ENCODE measurements at regions not wholly inside any gene's neighbourhood (a gene's known extent, or its start where the extent isn't known, plus 50 kb on each side); places are given as distances from the start of the nearest gene placed in this dataset.

DNA sequence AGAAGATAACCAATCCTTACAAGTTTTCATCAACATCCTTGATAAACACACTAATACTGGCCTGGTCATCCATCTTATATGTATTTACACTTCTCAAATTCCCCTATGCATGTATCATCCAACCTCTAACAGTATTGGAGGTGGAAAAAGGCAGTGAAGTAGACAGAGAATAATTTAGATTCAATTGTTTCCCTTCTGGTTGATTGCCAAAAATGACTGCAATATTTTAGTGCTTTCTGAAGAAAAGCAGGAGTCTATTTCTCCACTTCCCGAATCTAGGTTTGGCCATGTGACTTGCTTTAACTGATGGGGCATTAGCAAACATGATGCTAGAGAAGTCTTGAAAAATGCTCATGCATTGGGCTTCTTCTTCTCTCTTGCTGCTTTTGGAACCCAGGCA is 78.3 kb upstream of the METAP2 start:
- TF ChIP-seq, protein P1, sequence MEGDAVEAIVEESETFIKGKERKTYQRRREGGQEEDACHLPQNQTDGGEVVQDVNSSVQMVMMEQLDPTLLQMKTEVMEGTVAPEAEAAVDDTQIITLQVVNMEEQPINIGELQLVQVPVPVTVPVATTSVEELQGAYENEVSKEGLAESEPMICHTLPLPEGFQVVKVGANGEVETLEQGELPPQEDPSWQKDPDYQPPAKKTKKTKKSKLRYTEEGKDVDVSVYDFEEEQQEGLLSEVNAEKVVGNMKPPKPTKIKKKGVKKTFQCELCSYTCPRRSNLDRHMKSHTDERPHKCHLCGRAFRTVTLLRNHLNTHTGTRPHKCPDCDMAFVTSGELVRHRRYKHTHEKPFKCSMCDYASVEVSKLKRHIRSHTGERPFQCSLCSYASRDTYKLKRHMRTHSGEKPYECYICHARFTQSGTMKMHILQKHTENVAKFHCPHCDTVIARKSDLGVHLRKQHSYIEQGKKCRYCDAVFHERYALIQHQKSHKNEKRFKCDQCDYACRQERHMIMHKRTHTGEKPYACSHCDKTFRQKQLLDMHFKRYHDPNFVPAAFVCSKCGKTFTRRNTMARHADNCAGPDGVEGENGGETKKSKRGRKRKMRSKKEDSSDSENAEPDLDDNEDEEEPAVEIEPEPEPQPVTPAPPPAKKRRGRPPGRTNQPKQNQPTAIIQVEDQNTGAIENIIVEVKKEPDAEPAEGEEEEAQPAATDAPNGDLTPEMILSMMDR (IDR thresholded peaks at IDR 0.05): no peak
- no peak for TF ChIP-seq POLR2A (IDR thresholded peaks at IDR 0.05)
